ENCODE measurements at regions not wholly inside any gene's neighbourhood (a gene's known extent, or its start where the extent isn't known, plus 50 kb on each side); places are given as distances from the start of the nearest gene placed in this dataset.
"Not testable (repeated sequence)": the region's sequence is repeated elsewhere in the genome, so short reads cannot be mapped to it uniquely, and the experiment has no call there.

DNA sequence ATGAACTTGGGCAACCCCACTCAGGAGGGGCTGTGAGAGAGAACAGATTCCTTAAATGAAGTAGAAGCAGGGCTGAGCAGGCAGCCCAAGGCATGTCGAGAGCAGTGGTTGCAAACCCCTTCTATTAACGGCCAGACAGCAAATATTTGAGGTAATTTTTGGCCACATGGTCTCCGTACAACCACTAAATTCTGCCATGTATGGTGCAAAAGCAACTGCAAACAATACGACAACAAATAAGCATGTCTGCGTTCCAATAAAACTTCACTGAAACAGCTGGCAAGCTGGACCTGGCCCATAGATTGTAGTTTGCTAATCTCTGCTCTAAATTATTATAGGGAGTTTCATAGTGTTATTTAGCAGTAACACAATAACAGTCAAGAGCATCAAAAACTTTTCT lies 217.0 kb upstream of the ZNF521 start:
- intact Hi-C loops (cut with micrococcal nuclease), result no loop called here

DNA sequence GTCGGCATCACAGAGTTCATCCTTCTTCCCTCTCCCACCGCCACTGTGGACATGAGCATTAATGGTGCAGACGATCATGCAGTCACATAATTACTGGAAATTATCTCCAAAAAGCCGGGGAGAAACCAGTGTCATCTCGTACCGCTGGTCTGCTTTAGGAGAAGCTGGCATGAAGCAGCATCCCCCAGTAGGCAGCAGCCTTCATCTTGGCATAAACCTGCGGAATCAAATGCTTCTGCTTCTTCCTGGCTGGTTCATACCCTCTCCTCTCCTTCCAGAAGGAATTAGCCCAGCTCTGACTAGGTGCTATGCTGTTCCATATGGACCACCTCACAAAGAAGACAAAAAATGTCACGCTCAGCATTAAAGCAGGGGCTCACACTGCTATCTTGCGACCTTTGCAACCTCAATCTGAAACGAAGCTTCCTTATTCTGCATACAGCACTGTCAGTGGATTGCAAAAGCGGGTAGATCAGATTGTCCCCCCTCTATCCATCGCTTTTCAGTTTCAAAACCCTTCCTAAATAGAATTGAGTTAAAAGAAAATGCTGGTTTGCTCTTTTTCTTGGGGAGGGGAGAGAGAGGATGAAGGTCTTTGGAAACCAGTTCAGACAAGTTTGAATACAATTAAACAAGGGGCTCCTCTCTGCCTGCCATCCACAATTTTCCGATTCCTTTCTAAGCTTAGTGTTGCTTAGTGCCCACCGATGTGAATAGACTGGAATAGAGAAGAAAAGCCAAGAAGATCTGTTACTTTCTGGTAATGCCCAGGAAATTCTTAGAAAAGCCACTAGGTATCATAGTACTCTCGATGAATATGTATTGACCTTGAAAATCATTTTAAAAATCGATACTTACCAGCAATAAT lies 212.1 kb upstream of the ZNF521 start:
- intact Hi-C loops (cut with micrococcal nuclease), result no loop called here

DNA sequence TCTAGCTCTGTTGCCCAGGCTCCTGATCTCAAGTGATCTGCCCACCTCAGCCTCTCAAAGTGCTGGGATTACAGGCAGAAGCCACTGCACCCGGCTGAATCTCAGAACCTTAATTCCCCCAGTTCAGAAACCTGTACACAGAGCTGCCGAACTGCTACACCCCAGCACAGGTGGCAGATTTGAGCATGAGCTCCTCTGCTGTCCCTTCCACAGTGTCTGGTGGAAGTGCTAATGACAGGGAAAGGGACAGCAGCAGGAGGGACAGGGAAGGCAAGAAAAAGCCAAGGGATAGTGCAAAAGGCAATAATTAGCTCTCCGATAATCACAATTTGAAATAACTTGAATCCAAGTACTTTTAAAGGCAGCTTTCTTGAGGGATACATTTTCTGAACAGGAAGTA lies 211.4 kb upstream of the ZNF521 start:
- intact Hi-C loops (cut with micrococcal nuclease), result no loop called here

DNA sequence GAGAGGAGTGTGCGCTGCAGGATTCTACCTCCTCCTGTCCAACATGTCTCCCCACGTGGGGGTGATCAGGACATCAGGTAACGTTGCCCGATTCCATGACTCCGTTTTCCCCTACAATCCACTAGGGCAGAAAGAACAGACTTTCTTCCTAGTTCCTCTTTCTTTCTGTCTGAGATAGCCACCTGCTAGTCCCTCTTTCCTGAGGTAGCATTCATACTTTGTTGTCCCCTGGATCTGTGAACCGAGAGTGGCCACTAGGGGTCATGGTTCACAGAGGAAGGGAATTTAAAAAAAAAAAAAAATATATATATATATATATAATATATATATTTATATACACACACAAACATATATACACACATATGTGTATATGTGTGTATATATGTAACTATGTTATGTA lies 210.0 kb upstream of the ZNF521 start:
- intact Hi-C loops (cut with micrococcal nuclease), result no loop called here

DNA sequence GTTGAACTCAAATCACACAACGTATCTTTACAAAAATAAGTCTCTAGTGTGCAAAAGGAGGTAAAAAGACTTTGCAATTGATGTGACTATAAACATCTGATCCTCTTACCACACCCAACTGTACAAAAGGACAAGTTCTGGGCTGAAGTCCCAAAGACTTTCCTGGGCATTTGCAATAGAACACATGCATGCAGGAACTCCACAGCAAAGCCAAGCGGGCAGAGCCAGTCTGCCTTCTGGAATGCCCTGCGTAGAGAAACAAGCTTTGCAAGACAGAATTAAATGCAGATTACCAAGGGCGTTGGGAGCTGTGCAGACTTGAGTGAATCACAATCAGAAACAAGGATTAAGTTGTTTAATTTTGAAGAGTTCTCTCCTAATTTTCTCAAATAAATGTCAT lies 208.4 kb upstream of the ZNF521 start:
- intact Hi-C loops (cut with micrococcal nuclease), result no loop called here

DNA sequence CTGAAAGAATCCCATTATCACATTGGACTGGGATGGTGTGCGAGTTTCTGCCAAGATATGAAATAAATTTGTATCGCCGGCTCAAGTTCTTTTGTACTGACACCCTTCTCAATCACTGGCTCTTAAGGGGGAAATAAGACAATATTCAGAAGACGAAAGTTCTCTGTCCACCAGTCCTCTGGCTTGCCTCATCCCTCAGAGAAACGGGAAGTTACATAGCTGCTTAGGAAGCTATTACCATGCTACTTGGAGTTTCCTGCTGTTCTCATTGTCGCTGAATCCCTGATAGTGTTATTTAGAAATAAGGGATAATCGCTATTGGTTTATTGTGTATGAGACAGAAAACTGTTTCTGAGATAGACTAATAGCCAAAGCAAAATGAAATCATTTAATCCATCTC lies 205.0 kb upstream of the ZNF521 start:
- intact Hi-C loops (cut with micrococcal nuclease), result no loop called here

DNA sequence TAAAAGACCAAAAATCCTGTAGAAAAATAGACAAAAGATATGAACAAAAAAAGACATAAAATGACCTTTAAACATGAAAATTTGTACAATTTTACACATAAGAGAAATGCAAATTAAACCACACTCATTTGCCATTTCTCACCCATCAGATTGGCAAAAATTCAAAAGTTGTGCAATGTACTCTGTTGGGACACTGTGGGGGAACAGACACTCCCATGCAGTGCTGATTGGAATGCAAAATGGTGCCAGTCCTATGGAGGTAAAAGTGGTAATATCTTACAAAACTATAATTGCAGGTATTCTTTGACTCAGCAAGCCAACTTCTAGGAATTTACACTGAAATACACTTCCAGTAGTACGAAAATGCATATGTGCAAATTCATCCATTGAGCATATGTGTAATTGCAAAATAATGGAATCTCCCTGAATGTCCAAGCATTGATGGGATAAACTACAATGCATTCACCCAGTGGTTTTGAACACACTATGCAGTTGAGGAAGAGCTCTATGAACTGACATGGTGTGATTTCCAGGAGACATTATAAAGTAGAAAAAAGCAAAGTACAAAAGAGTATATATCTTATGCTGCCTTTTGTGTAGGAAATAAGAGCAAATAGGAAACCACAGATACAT lies 201.8 kb upstream of the ZNF521 start:
- intact Hi-C loops (cut with micrococcal nuclease), result no loop called here

DNA sequence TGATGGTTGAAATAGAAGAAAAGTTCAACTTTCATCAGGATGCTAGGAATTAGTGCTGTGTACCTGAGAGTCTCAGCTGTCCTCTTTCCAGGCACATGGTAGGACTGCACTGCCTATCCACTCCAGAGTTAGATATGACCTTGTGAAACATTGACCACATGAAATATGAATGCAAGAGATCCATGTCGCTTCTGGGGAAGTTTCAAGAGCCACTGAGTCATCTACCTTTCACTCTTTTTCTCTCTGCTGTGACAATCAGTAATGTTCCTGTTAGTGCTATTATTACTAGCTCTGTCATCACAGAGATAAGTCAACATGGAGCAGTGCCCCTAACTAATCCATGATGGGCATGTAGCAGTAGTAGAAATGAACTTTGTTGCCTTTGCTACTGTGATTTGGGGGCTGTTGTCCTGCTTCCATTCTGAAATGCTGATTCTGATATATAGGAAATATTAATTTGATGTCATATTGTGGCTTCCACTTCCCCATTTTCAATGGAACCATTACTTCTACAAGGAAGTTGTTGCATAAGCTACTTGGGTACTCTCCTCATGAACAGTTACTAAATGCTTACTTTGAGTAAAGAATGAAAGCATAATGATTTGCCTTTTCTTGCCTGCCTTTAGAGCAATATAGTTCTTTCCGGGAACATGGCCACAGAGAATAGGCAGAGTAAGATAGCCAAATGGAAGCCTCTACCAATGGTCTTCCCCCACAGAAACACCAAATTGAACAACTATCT lies 192.8 kb upstream of the ZNF521 start:
- intact Hi-C loops (cut with micrococcal nuclease), result no loop called here

DNA sequence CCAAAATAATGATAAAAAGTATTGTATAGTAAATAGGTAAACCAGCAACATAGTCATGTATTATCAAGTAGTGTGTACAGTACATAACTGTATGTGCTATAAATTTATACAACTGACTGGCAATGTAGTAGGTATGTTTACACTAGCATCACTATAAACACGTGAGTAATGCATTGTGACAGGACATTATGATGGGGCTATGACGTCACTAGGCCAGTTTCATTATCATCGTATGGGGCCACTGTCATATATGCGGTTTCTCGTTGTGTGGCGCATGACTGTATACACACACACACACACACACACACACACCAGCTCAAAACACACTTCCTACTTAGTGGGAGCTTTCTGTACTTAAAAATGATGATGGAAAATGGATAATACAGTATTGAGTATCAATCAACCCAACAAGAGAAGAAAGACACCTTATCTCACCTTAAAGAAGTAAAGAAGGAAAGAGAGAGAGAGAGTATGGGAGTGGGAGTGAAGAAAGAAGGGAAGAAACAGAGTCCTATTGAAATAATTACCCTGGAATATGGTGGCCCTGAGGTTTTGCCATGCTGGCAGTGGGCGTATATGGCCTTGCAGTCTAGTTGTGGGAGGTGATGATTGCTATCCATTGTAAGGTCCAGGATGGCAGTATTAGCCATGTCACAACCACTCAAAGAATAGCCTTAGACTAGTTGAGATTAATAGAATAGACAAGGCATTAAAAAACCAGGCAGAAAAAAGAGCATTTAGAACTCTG lies 186.4 kb upstream of the ZNF521 start:
- intact Hi-C loops (cut with micrococcal nuclease), result no loop called here

DNA sequence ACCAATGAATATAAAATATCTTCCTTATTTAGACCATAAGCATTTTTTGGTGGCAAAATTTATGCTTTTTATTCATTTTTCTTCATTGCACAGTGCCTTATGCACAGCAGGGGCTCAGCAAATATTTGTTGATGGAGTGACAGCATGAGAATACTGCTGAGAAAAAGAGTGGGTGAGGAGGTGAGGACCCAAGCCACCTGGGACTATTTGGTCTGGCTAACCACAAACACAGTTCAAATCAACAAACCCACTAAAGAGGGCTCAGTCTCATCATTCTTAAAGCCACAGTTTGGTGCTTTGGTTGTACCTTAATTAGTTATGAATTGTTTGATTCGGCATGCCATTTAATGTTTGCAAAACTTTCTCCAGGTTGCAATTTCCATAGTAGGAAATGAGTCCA lies 183.5 kb upstream of the ZNF521 start:
- intact Hi-C loops (cut with micrococcal nuclease), result no loop called here

DNA sequence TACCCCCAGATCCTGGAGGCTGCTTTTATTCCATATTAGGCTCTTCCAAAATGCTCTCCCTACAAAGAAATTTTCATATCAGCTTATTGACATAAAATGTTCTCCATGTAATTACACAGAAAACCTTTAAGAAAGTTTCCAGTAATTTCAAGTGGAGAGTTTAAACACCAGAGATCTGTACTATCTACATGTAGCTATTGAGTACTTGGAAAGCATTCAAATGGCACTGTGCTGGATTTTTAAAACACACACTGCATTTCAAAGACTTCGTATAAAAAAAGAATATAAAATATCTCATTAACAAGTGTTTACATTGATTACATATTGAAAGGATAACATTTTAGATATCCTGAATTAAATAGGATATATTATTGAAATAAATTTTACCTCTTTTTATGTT lies 182.4 kb upstream of the ZNF521 start:
- intact Hi-C loops (cut with micrococcal nuclease), result no loop called here

DNA sequence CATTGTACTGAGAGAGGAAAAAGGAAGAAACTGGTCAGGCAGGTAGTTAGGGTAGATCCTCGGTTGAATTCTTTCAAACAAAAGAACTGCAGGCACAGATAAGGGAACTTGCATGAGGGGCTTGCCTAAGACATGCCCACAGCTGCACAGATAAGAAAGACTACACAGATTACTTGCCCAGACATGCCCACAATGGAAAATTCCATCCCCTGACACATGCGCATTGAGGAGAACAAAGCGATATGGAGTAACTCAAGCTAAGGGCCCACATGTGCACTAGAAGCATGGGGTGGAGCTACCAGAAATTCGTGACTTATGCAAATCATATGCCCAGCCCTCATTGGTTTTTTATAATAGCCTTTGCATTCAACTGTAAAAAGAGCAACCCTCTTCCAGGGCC lies 181.3 kb upstream of the ZNF521 start:
- intact Hi-C loops (cut with micrococcal nuclease), result no loop called here

DNA sequence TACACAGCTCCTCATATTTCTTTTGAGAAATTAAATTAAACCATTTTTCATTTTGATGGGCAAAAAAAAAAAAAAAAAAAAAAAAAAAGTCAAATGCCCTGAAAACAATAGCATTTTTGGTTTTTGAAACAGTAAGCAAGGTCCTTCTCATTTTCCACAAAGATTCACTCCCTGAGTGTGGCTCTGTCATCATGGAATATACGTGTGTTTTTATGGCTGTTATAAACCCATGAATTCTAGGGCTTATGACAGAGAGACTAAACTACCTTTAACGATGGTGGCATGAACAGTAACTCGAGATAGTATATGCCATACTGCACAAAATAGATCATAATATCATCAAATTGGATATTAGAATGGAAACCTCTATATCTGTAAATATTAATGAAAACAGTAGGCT lies 179.2 kb upstream of the ZNF521 start:
- intact Hi-C loops (cut with micrococcal nuclease), result no loop called here

DNA sequence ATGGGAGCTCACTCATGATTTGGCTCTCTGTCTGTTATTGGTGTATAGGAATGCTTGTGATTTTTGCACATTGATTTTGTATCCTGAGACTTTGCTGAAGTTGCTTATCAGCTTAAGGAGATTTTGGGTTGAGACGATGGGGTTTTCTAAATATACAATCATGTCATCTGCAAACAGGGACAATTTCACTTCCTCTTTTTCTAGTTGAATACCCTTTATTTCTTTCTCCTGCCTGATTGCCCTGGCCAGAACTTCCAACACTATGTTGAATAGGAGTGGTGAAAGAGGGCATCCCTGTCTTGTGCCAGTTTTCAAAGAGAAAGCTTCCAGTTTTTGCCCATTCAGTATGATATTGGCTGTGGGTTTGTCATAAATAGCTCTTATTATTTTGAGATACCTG lies 173.8 kb upstream of the ZNF521 start:
- intact Hi-C loops (cut with micrococcal nuclease), result not testable (repeated sequence)

DNA sequence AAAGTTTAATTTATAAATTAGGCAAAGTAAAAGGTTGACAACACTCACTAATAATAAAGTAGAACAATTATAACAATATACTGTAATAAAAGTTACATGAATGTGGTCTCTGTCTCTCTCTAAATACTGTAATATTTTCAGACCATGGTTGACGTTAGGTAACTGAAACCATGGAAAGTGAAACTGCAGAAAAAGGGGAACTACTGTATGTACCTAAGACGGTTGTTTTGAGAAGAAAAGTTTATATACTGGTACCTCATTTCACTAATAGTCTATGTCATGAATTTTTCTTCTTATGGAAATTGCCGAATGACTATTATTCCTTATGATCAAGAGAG lies 166.7 kb upstream of the ZNF521 start:
- intact Hi-C loops (cut with micrococcal nuclease), result no loop called here

DNA sequence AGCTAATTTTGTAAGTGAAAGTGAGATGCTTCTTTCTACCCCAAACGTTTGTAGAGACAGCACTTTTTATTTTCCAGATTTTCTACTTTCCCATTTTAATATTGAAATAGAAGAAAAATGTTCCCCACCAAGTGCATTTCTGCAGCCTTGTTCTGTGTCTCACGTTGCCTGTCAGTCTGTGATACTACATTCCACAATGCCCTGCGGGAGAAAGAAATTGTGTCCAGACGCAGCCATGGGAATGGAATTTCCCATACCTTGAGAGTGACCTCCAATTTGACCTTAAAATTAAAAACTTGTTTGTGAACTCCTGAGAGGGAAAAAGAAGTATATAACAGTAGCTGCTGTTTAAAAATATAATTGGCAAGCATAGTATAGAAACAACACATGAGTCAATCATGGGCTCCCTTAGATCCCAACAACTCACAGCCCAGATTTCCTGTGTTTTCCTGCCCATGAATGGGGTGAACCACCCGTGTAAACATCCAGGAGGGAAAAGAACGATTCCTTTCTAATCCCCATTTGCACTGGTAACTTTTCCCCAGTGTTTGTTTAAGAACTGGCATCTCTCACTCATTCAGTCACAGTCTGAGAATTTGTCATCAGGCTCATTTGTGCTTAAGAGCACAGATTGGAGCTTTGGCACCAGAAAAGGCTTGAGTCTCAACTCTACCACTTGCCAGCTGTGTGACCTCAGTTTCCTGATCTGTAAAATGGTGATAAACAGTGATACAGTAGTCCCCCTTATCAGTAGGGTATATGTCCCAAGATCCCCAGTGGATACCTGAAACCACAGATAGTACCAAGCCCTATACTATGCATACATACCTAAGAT lies 166.1 kb upstream of the ZNF521 start:
- intact Hi-C loops (cut with micrococcal nuclease), result no loop called here

DNA sequence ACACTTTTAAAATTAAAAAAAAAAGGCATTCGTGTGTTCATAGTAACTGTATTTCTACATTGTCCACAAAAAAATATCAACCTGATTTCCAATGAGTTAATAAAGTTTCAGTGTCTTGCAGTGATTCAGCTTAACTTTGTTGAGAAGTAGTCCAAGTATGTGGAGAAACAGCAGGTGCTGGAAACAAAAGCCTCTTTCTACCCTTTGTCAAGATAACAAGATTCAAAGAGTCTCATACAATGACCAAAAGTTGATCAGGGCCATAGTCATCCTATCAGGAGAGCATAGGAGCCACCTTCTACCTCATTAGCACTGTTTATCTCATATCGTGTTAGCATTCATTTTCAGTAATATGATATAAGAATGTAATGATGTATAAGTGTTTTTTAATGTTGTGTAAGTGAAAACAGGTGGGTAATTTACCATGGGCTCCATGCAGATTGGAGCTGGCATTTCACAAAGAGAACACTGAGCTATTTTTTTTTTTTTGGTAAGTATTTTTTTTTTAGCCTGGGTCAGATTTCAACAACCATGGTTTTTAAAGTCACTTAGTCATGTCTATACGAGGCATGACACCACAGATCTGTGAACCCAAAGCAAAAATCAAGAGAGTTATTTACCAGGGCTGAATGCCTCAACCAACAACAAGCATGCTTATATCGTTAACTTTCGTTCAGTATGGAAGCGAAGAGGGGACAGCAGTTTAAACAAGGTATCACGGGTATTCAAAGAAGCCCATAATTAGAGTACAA lies 165.0 kb upstream of the ZNF521 start:
- intact Hi-C loops (cut with micrococcal nuclease), result no loop called here

DNA sequence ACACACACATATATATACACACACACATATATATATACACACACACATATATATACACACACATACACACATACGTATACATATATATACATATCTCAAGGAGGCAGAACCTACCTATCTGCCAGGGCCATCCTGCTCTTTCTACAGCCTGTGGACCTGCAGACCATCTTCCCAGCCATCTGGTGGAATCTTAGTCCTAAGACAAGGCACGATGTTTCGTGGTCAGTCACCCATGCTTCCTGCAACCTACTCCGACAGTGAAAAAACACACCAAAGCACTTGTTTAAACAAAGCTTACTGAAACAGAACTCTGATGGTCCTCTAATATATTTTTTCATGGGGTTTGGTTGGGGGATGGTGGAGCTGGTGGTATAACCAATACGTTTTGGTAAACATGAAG lies 164.2 kb upstream of the ZNF521 start:
- intact Hi-C loops (cut with micrococcal nuclease), result no loop called here

DNA sequence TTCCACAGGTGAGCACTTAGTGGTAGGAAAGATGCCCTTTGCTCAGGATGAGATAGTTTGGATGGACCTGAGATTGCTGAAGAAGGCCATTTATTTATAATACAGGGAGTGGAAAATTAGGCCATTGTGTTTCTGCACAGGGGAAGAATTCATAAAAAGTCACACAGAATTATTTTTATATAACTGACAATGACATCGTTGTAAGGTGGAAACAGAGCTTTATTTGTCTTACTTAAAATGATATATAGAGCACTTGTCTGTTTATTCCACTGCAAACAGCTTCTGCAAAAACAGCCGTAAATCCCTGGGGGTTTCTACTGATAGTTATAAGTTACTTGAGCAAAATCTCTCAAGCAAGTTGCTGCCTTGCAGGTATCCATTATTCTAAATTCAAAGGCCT lies 158.1 kb upstream of the ZNF521 start:
- intact Hi-C loops (cut with micrococcal nuclease), result no loop called here

DNA sequence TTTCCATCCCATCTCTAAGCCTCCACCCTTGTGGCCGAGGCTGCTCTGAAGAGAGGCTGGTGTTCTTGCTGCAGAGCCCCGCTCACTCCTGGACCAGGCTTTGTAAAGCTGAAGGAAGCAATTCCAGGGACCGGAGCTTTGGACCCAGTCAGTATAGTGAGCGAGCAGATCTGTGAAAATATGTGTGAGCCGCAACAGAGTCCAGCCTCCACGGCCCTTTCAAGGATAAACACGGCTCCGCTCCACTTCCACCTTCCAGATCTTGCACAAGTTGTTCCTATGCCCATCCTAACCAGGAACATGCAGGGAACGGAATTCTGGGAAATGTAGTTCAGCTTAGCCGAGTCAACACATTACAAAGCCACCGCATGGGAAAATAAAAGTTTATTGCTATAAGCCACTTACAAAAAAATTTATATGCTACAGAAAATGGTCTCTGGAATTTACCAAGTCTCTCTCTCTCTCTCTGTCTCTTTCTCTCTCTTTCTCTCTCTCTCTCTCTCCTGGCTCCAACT lies 151.7 kb upstream of the ZNF521 start:
- intact Hi-C loops (cut with micrococcal nuclease), result no loop called here

Measured in T-helper 2 cell treated with Interferon-gamma antibody and Interleukin-4, amounts not matched to agents 100 ng/mL and 5 ng/mL, for 36 hours (primary cell).